Activated naive CD4-positive, alpha-beta T cell treated with anti-CD3 and anti-CD28 coated beads, Interleukin-2, amount 50 U/mL, for 24 hours (primary cell): ENCODE measurements at regions not wholly inside any gene's neighbourhood (a gene's known extent, or its start where the extent isn't known, plus 50 kb on each side); places are given as distances from the start of the nearest gene placed in this dataset.
"Not testable (repeated sequence)": the region's sequence is repeated elsewhere in the genome, so short reads cannot be mapped to it uniquely, and the experiment has no call there.

Experiments
- H3K27ac Mint-ChIP-seq: one replicate; pipeline ENCODE4 v1.8.0; 2021; ENCODE audit warnings: mild to moderate bottlenecking, mixed read lengths
- H3K27me3 Mint-ChIP-seq: one replicate; pipeline ENCODE4 v1.8.0; 2021; ENCODE audit warnings: mixed read lengths
- H3K36me3 Mint-ChIP-seq: one replicate; pipeline ENCODE4 v1.8.0; 2021; ENCODE audit warnings: mixed read lengths
- H3K4me1 Mint-ChIP-seq: one replicate; pipeline ENCODE4 v1.8.0; 2021; ENCODE audit warnings: mixed read lengths
- H3K4me3 Mint-ChIP-seq: one replicate; pipeline ENCODE4 v1.8.0; 2021; ENCODE audit warnings: mild to moderate bottlenecking, mixed read lengths
- H3K9me3 Mint-ChIP-seq: one replicate; pipeline ENCODE4 v1.8.0; 2021; ENCODE audit warnings: mixed read lengths

DNA sequence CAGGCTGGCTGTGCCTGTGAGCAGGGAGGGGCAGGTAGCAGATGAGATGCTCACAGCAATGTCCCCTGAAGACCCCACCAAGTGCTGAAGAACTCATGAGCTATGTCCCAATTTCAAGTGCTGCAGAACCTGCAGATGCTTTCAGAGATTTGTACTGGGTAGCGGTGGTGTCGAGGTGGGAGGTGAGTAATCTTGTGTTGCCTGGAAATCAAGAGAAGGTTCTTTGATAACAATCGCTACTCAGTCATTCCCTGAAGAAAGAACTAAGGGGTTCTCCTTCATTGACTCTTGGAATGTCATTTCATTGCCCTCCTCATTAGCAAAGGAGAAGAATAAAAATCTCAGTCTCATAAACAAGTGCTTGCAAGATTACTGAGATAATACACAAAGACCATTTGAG lies 246.4 kb downstream of the EMX2 start:
- no peak overlapping the region for H3K27ac Mint-ChIP-seq
- no peaks in the 10 kb centered on the region for H3K36me3 Mint-ChIP-seq
- H3K4me3 Mint-ChIP-seq: no peak overlapping the region
- no peaks in the 10 kb centered on the region for H3K4me1 Mint-ChIP-seq
- H3K27me3 Mint-ChIP-seq: peaks cover 4% of the 10 kb centered on the region
- no peaks in the 10 kb centered on the region for H3K9me3 Mint-ChIP-seq

DNA sequence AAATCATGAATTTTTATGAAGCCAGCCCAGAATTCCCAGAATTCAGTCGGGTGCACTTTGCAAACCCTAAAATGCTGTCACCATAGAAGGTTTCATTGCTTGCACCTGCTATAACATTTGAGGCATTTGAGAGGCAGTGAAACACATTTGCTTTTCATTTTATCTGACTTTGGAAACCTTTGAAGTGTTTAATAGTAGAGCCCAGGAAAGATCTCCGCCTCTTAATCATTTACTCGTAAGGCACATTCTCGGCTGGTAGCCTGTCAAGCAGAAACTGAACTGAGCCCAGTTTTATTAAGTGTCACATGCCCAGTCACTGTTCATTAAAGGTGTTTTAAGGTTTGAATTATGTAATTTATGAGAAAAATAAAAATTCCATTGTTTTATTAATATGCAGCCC lies 247.6 kb downstream of the EMX2 start:
- H3K27ac Mint-ChIP-seq: no peak overlapping the region
- H3K4me1 Mint-ChIP-seq: no peaks in the 10 kb centered on the region
- H3K9me3 Mint-ChIP-seq: no peaks in the 10 kb centered on the region
- H3K4me3 Mint-ChIP-seq: no peak overlapping the region
- no peaks in the 10 kb centered on the region for H3K36me3 Mint-ChIP-seq
- peaks cover 4% of the 10 kb centered on the region for H3K27me3 Mint-ChIP-seq

DNA sequence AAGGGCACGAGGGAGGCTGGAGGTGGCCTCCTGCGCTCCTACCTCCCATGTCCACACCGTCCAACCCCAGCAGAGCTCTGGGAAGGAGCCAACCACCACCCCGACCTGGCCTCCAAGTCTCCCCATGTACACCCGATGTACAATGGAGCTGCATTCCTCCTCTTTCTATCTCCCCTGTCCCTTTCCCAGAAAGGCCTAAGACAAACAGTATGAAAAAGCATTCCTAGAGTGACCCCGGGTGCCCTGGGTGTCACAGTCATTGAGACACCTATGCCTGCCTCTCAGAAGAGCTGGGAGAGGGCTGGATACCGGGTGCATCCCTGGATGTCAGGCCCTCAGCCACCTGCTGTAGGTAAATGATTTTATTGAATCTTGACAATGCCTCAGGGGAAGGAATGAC lies 248.1 kb downstream of the EMX2 start:
- H3K36me3 Mint-ChIP-seq: no peaks in the 10 kb centered on the region
- H3K27ac Mint-ChIP-seq: no peak overlapping the region
- H3K9me3 Mint-ChIP-seq: no peaks in the 10 kb centered on the region
- H3K27me3 Mint-ChIP-seq: peaks cover 4% of the 10 kb centered on the region
- no peak overlapping the region for H3K4me3 Mint-ChIP-seq
- H3K4me1 Mint-ChIP-seq: no peaks in the 10 kb centered on the region

DNA sequence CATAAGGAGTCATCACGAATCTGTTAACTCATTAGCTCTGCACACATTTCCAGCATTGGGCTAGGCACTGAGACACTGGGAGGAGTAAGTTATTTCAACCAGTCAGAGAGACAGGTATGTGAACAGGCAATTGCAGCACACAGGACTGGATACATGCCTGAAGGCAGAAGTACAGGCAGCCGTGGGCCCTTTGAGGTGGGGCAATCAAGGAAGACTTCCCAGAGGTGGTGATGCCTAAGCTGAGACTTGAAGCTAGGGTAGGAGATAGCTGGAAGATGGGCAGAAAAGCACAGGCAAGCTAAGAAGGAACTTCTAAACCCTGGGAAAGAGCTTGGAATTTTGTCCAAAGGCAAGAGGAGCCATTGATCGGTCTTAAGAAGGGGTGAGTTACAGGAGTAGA lies 249.7 kb downstream of the EMX2 start:
- Mint-ChIP-seq H3K36me3 (no peaks in the 10 kb centered on the region), H3K4me3 (no peak overlapping the region), H3K9me3 (no peaks in the 10 kb centered on the region), H3K27ac (no peak overlapping the region), H3K4me1 (no peaks in the 10 kb centered on the region), H3K27me3 (no peaks in the 10 kb centered on the region)

DNA sequence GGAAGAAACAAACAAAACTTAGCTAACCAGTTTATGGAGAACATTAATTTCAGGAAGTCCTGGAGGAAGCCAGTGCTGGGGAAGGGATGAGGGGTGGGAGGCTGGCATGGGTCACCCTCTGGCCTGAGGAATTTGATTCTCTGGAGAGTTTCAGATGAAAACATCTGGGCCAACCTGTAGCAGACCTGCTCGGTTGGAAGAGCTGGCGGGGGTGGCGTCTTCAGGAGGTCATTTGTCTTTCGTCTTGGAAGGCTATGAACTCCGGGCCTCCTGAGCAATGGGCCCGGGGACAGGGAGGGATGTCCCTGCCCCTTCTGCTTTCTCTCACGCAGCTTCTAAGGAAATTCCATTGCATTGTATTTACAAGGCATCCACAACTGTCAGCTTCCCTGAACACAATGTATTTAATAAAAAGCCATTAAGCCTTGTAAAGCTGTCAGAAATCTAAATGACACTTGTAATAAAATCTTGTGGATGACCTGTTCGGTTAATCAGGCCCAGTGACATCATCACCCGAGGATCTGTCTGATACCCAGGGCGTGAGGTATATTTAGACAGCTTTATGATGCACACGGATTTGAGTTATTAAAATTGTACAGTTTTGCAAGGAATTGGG lies 250.5 kb downstream of the RAB11FIP2 start:
- no peaks in the 10 kb centered on the region for H3K4me1 Mint-ChIP-seq
- no peak overlapping the region for H3K27ac Mint-ChIP-seq
- H3K27me3 Mint-ChIP-seq: no peaks in the 10 kb centered on the region
- H3K4me3 Mint-ChIP-seq: no peak overlapping the region
- H3K36me3 Mint-ChIP-seq: no peaks in the 10 kb centered on the region
- no peaks in the 10 kb centered on the region for H3K9me3 Mint-ChIP-seq

DNA sequence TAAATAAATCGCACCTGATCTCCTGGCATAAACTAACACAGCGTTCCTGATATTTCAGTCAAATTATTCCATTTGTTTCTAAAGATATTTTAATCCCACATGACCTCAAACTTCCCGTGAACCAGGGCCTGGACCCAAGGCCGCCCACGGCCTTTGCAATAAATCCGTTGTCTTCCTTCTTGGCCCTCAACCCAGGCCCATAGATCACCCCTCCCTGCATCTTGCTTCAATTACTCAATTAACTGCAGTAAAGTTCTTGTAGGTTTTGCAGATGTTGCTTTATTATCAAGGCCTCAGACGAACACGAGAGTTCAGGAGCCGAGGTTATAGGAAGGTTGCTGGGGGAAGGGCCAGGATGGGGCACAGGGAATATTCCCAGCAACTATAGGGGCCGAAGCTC lies 249.4 kb downstream of the RAB11FIP2 start:
- Mint-ChIP-seq H3K27me3 (no peaks in the 10 kb centered on the region), H3K4me3 (no peak overlapping the region), H3K36me3 (no peaks in the 10 kb centered on the region), H3K4me1 (no peaks in the 10 kb centered on the region), H3K9me3 (no peaks in the 10 kb centered on the region), H3K27ac (no peak overlapping the region)

DNA sequence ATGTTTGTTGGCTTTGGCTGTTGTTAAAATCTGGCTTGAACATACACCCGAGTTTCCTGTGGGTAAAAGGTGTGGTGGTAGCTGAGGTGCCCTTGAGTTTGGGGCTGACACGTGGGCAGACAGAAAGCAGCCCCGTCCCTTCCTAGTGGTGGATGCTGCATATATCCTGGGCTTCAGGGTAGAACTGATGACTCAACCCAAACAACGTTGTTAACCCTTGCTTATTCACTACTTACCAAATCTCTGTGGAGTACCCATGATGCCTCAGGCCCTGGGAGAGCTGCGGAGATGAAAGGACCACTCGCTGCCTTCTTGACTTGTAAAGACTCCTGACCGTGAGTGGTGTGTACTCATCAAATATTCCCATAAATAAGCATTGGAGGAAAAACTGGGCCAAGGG lies 245.1 kb downstream of the RAB11FIP2 start:
- Mint-ChIP-seq H3K27ac (no peak overlapping the region), H3K4me1 (no peaks in the 10 kb centered on the region), H3K4me3 (no peak overlapping the region), H3K27me3 (no peaks in the 10 kb centered on the region), H3K9me3 (no peaks in the 10 kb centered on the region), H3K36me3 (no peaks in the 10 kb centered on the region)

DNA sequence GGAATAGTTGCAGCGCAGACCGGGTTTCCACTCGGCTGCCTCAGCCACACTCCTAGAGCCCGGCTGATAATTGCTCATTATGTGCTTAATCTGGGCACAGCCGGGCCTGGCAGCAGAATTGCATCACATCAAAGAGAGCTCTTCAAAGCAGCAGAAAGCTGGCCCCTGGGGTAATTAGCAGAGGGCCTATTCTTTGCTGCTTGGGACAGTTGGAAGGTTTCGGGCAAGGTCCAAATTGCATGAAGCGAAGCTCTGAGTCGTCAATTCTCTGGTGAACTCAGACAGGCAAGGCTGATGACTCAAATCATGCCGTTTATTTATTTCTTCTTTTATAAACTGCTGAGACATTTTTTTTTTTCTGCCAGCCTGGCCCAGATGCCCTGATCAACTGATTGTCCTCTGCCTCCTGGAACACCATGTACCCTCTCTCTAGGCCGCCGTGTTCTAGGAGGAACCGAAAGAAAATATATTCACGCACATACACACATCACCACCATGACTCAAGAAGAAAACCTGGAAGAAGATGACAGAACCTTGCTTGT lies 242.2 kb downstream of the RAB11FIP2 start:
- Mint-ChIP-seq H3K27ac (no peak overlapping the region), H3K9me3 (no peaks in the 10 kb centered on the region), H3K27me3 (no peaks in the 10 kb centered on the region), H3K36me3 (no peaks in the 10 kb centered on the region), H3K4me1 (no peaks in the 10 kb centered on the region), H3K4me3 (no peak overlapping the region)

DNA sequence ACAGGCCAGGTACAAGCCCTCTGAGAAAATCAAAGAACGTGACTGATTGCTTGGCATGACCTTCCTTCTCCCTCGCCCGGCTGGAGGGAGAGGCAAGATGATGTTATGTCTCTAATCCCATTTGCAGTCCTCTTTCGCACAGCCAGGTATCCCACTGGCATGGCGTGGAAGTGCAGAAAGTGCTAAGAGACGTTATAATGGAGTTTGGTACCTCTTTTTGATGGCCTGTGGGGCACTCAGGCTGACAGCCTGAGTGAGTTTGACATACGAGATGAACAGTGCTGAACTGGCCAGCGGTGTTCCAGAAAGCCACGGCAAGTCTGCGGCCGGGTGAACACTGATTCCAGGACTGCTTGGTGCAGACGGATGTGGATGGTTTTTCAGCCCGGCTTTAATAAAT lies 241.6 kb downstream of the RAB11FIP2 start:
- H3K9me3 Mint-ChIP-seq: no peaks in the 10 kb centered on the region
- no peaks in the 10 kb centered on the region for H3K27me3 Mint-ChIP-seq
- H3K4me1 Mint-ChIP-seq: no peaks in the 10 kb centered on the region
- H3K36me3 Mint-ChIP-seq: no peaks in the 10 kb centered on the region
- no peak overlapping the region for H3K27ac Mint-ChIP-seq
- no peak overlapping the region for H3K4me3 Mint-ChIP-seq

DNA sequence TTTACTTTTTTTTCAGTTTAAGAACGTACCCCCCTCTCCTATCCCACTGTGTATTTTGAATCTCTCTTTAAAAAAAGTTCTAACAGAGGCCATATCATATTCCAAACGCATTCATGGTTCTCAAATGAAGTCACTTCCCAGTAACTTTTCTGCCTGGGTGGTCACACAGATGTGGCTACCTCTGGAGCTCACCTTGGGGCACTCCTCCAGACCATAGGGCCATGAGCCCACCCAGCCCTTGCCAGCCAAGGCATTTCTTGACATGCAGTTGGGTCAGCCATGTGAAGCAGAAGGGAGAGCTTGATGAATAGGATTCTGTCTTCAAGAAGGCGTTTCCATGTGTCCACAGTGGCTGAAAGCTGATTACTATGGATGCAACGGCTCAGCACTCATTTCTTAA lies 239.3 kb downstream of the RAB11FIP2 start:
- H3K9me3 Mint-ChIP-seq: peaks cover 5% of the 10 kb centered on the region
- H3K27me3 Mint-ChIP-seq: no peaks in the 10 kb centered on the region
- no peak overlapping the region for H3K27ac Mint-ChIP-seq
- H3K4me3 Mint-ChIP-seq: no peak overlapping the region
- H3K4me1 Mint-ChIP-seq: no peaks in the 10 kb centered on the region
- no peaks in the 10 kb centered on the region for H3K36me3 Mint-ChIP-seq

DNA sequence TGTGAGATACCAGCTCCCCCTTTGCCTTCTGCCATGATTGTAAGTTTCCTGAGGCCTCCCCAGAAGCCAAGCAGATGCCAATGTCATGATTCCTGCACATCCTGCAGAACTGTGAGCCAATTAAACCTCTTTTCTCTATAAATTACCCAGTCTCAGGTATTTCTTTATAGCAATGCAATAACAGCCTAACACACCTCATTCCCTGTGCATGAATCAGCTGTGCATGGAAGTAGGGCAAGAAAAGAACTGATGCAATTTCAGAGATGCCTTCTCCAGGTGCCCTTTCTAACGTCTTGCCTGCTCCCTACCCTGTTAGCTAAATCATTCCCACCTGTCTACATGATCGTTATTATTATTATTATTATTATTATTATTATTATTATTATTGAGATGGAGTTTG lies 230.9 kb downstream of the RAB11FIP2 start:
- H3K27ac Mint-ChIP-seq, H3K27me3 Mint-ChIP-seq, H3K4me3 Mint-ChIP-seq, H3K9me3 Mint-ChIP-seq, H3K36me3 Mint-ChIP-seq, H3K4me1 Mint-ChIP-seq: not testable (repeated sequence)

DNA sequence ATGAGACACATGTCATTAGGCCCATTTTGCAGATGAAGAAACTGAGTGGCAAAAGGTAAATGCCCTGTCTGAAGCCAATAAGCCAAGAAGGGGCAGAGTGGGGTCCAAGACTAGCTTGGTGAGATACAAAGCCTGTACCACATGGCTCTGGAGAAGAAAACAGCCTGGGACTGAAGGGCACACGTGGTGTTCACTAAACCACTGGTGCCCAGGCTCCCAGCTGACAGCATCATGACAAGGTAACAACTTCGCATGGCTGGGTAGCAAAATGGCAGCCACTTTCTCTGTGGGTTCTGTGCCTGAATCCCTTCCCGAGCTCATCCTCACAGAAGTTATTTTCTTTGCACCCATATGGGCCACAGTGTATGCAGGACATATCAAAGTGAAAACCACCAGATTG lies 229.6 kb downstream of the RAB11FIP2 start:
- Mint-ChIP-seq H3K36me3 (no peaks in the 10 kb centered on the region), H3K9me3 (no peaks in the 10 kb centered on the region), H3K27ac (no peak overlapping the region), H3K4me3 (no peak overlapping the region), H3K4me1 (no peaks in the 10 kb centered on the region), H3K27me3 (peaks cover 1% of the 10 kb centered on the region)

DNA sequence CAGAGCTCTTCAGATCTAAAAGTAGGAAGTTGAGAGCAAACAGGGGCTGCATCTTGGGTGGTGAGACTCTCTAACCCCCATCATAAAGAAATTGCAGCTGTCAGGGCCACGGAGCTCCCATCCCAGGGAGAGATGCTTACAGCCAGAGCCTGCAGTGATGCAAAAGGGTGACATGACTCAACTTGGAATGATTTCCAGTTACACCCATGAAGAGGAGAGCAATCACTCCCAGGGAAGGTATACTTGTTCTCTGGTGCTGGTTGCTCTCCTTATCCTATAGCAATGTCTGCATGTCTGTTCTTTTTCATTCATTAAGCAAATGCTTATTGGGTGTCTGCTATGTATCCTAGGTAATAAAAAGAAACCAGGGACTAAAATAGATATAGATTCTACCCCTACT lies 228.0 kb downstream of the RAB11FIP2 start:
- no peak overlapping the region for H3K27ac Mint-ChIP-seq
- no peaks in the 10 kb centered on the region for H3K4me1 Mint-ChIP-seq
- no peak overlapping the region for H3K4me3 Mint-ChIP-seq
- H3K9me3 Mint-ChIP-seq: no peaks in the 10 kb centered on the region
- no peaks in the 10 kb centered on the region for H3K36me3 Mint-ChIP-seq
- H3K27me3 Mint-ChIP-seq: no peaks in the 10 kb centered on the region

DNA sequence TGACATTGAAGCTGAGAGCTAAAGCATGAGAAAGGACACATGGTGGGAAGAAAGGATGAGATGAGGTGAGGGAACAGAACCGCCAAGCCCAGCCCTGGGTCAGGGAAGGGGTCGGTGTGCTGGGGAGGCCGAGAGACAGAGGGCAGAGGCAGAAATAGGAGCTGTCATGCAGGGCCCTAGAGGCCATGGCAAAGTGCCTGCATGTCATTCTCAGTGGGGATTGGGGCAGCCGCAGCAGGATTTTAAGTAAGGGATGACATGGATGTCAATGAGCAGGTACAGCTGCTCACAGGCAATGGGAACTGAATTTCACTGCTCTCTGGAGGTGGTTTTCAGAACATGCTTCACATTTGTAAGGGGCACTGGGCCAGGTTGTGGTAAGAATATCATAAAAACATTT lies 227.4 kb downstream of the RAB11FIP2 start:
- H3K27me3 Mint-ChIP-seq: no peaks in the 10 kb centered on the region
- no peak overlapping the region for H3K27ac Mint-ChIP-seq
- H3K9me3 Mint-ChIP-seq: no peaks in the 10 kb centered on the region
- no peak overlapping the region for H3K4me3 Mint-ChIP-seq
- H3K36me3 Mint-ChIP-seq: no peaks in the 10 kb centered on the region
- no peaks in the 10 kb centered on the region for H3K4me1 Mint-ChIP-seq

DNA sequence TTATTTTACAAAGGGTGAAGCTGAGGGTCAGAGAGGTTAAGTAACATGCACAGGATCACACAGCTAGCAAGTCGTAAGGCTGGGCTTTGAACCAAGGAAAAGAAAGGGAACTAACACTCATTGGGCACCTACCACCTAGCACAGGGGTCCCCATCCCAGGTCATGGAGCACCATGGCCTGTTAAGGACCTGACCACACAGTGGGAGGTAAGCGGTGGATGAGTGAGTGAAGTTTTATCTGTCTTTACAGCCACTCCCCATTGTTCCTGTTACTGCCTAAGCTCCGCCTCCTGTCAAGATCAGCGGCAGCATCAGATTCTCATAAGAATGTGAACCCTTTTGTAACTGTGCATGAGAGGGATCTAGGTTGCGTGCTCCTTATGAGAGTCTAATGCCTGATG lies 222.8 kb downstream of the RAB11FIP2 start:
- Mint-ChIP-seq H3K36me3 (no peaks in the 10 kb centered on the region), H3K27me3 (no peaks in the 10 kb centered on the region), H3K4me3 (no peak overlapping the region), H3K27ac (no peak overlapping the region), H3K9me3 (no peaks in the 10 kb centered on the region), H3K4me1 (peaks cover 14% of the 10 kb centered on the region)

DNA sequence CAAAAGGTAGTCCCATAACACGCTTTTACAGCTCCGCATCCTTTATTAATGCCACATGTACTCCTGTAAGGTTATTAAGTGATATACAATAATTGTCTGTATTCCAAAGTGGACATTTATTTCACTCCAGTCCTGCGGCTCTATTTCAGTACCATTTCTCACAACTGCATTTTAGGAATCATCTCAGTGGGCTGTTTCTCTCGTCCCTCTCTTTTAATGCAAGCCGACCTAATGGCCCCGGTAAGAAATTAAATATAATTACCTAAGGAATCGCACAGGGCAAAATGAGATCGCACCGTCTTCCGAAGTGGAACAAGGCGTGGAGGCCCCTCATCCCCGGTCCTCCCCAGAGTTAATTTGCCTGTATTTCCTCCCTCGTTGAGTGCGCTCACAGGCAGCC lies 216.5 kb downstream of the RAB11FIP2 start:
- Mint-ChIP-seq H3K9me3 (no peaks in the 10 kb centered on the region), H3K27me3 (no peaks in the 10 kb centered on the region), H3K36me3 (no peaks in the 10 kb centered on the region), H3K27ac (peak overlapping the region; percentile 92), H3K4me1 (peaks cover 45% of the 10 kb centered on the region), H3K4me3 (peak overlapping the region; percentile 74)

DNA sequence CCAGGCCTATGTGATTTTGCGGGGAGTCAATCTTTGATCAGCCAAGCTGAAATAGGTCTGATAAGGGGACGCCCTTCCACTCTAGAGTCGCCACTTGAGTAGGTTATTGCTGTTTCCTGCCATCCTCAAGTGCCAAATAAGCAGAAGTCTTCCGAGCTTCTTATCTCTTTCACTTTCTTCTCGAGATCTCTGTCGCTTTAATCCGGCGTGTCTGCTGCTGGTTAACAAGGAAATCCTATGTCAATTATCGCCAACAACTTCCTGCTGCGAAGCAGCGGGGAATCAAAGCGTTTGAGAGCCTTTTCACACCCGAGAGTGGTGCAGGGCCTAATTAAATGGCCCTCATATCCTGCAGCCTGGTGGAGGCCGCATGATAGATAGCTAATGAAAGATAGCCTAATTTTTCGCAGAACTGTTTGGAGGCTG lies 215.9 kb downstream of the RAB11FIP2 start:
- Mint-ChIP-seq H3K27me3 (no peaks in the 10 kb centered on the region), H3K36me3 (no peaks in the 10 kb centered on the region), H3K9me3 (no peaks in the 10 kb centered on the region), H3K4me1 (peaks cover 45% of the 10 kb centered on the region), H3K27ac (peak overlapping the region; percentile 92), H3K4me3 (peak overlapping the region; percentile 74)
